ENCODE measurements at regions not wholly inside any gene's neighbourhood (a gene's known extent, or its start where the extent isn't known, plus 50 kb on each side); places are given as distances from the start of the nearest gene placed in this dataset.
A peak's percentile ranks its signal among the peaks of the same experiment; 100 is the strongest.

DNA sequence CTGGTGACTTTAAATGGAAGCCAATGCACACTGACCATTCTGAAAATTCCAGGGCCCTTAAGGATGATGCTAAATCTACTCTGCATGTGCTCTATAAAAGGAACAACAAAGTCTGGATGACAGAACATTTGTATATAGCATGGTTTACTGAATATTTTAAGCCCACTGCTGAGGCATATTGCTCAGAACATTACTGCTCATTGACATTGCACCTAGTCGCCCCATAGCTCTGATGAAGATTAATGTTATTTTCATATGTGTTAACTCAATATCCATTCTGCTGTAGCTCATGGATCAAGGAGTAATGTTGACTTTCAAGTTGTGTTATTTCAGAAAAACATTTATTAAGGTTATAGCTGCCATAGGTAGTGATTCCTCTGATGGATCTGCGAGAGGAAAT, 827.5 kb upstream of the CHAC2 start:
- no peak for DNase-seq

- DNase-seq = no peak
These were observed 828.4 kb upstream of the CHAC2 start for GRCh38 chr2:52939250-52939649.

- DNase-seq = peak in 1 of 51 donors; percentile 0
These were observed 831.6 kb upstream of the CHAC2 start for GRCh38 chr2:52936029-52936428.

DNA sequence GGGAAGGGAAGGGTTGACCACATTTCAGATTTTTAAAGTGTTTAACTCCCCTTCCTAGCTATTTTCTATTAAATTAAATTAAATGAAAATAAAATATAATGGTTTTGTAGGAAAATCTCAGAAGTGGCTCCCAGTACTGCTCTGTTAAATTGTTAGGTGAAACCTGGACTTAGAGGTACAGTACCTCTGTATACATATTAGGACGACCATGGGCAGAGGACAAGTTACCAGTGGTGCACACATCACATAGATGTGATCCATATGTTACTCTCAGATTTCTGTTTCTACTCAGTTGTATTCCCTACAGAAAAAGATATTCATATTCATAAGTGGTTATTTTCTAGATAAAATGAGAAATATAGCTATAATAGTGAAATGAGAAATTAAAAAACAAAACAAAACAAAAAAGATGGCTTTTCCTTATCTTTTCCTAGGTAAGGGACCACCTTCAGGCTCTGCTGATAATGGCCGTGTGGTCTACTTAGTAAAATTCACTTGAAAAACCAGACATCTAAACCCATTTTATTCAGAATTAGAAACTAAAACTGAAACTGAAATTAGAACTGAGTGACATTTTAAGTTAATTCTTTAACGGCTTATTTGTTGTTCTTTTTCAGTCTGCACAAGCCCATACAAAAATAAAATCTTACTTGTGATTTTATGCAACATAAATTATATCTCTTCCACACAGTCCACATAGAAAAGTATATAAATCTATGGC, 832.5 kb upstream of the CHAC2 start:
- no peak for DNase-seq

DNA sequence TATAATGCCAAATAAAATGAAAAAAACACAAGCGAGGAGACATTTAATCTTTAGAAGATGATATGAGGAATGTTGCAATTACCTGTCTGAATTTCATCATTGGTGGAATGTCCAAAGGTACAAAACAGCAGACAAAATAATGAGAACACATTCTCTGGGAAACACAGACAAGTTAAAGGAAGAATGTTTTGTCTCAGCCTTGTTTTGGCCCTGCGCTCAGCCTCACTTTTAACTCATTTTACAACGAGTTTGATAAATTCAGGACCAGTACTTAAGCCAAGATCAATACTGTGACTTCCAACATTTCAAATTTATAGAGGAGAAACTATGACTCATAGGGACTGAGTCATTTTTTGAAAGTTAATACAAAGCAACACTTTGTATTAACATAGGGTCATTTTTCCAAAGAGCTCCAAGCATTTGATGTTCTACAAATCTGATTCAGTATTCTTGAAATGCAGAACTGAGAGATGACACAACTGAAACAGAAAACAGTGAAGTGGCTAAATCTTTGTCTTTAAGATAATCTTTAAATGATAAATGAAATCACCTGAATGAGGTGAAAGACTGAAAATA, 833.2 kb upstream of the CHAC2 start:
- no peak for DNase-seq

GRCh38 chr2:52933878-52934277, 833.7 kb upstream of the CHAC2 start:
- no peak for DNase-seq

DNA sequence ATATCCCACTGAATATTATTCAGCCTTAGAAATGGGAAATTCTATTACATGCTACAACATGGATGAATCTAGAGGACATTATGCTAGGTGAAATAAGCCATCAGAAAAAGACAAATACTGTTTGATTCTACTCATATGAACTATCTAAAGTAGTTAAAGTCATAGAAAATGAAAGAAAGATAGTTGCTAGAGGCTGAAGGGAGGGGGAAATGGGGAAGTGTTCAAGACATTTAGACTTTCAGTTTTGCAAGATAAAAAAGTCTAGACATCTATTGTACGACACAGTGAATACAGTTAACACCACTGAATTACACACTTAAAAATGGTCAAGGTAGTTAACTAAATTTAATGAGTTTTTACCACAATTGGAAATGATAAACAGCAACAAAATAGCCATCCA, 835.9 kb upstream of the CHAC2 start:
- DNase-seq = no peak

DNA sequence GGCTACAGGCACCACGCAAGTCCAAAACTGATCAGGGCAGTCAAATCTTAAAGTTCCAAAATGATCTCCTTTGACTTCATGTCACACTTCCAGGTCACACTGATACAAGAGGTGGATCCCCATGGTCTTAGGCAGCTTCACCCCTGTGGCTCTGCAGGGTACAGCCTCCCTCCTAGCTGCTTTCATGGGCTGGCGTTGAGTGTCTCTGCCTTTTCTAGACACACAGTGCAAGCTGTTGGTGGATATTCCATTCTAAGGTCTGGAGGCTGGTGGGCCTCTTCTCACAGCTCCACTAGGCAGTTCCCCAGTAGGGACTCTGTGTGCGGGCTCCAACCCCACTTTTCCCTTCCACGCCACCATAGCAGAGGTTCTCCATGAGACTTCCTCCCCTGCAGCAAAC, 838.2 kb upstream of the CHAC2 start:
- no peak for DNase-seq

- no peak for DNase-seq
These were observed 847.9 kb upstream of the CHAC2 start for GRCh38 chr2:52919673-52920072.

DNA sequence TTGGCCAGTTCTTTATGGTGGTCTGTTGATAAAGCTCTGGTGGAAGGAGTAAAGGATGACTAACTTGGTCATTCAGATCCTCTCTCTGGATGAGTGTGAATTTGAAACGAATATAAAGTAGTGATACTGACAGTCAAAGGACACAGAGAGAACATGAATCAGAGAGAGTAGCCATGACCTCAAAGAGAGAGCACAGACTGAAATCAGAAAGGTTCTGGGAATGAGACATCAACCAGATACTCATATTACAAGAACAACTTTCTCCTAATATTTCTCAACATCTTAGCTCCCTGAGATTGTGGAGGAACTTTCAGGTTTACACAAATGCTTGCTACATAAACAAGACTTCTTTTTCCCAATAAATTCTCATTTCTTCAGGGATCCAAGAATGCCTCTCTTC, 849.1 kb upstream of the CHAC2 start:
- no peak for DNase-seq

DNA sequence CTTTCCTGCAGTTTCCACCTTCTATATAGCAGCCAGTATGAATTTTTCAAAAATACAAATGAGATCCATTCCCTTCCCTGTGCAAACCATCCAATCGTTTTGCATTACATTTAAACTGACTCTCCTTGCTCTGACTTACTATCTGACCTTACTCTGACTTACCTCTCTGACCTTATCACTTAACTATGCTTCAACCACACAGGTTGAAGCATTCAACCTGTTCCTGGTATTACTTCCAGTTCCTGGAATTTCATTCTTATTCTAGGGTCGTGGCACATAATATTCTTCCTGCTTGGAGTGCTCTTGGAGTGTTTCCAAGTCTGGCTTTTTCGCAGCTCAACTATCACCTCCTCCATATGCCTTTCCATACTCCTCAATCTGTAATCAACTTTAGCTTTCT, 850.6 kb upstream of the CHAC2 start:
- DNase-seq = no peak

- DNase-seq = no peak
These were observed 863.2 kb upstream of the CHAC2 start for GRCh38 chr2:52904355-52904891.

- DNase-seq = no peak
These were observed 870.0 kb upstream of the CHAC2 start for GRCh38 chr2:52897511-52898044.

DNA sequence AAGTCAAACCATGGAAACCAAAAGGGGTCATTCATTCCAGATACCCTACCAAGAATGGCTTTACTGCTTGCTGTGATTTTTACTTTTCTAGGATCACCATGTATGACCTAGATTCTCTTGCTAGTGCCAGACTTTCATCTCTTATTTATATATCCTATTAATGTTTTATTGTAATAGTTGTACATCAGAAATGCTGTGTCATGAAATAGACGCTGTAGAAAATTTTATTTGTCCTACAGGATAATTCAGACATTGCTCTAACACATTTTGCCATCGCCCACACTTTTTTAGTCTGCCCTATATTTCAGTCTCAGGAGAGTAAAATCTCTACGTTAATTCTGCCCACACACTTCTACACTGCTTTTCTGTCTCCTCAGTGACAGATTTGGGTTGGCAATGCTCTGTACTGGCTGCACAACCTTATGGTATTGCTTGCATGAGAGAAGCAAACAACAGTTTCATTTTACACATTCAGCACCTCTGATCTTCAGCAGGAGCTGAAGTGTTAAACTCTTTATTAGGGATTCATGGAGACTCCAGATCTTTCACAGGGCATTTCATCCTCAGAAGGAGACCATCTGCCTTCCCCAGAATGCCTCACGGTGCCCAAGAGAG, 871.8 kb upstream of the CHAC2 start:
- DNase-seq = no peak

DNA sequence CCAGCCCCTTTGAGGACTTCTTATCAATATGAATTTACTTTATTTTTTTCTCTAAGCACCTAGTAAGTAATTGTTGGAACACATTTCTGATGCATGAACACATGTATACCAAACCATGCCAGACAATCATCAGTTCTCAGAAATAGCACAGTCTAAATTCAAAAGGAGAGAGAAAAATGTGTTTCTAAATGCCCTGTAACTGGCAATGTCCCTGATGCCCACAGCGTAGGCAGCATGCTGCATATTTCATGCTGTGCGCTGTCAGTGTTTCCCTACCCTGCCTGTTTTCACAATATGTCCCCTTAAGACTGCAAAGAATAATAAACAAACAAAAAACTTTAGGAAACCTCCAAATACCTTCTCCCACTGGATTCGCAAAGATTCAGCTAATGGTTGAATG, 881.0 kb upstream of the CHAC2 start:
- no peak for DNase-seq

DNA sequence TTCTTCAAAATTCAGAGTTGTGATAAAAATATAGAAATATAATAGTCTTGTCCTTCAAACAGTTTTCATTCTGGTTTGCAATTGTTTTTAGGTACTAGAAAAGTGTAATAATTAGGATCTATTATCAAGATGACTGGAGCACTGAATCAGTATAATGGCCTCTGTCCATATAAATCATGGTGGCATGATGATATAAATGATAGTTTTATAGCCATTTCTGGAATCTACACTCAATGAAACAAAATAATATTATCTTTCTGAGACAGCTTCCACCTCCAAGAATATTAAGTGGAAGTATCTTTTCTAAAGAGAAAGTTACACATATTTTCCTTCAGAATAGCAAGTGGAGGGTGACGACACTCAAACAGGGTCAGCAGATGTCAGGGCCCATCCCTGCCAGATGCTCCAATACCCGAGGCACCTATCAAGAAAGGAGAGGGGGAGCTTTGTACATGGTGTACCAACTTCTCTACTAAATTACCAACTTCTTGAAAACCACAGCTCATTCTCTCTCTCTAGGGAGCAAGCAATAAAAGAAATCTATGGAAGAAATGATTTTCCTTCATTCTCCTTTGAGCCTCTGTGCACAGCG, 882.7 kb upstream of the CHAC2 start:
- no peak for DNase-seq

DNA sequence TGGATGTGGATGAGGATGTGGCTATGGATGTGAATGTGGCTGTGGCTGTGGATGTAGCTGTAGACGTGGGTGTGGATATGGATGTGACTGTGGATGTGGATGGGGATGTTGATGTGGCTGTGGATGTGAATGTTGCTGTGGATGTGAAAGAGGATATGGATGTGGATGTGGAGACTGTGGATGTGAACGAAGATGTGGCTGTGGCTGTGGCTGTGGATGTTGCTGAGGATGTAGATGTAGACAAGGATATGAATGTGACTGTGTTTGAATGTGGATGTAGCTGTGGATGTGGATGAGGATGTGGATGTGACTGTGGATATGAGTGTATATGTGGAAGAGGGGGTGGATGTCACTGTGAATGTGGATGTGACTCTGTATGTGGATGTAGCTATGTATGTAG, 884.6 kb upstream of the CHAC2 start:
- DNase-seq = no peak

- DNase-seq = no peak
These were observed 886.0 kb upstream of the CHAC2 start for GRCh38 chr2:52881606-52882005.

DNA sequence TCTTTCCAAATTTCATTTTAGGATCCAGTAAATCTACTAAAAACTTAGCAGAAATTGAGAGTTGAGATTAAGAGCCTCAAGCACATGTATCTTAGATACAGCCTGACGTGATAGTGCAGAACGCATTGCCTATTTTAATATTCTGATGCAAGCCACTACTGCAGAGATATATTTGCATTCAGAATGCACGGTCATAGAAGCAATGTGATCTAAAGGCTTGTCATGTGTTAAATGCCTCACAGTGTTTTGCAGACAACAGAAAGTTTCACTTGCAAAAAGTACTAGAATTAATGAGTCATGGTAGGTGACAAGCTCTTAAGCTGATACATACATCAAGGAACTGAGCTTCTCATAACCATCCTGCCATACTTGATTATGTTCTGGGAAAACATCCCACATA, 886.7 kb upstream of the CHAC2 start:
- DNase-seq = no peak

- no peak for DNase-seq
These were observed 888.0 kb upstream of the CHAC2 start for GRCh38 chr2:52879561-52879960.

DNA sequence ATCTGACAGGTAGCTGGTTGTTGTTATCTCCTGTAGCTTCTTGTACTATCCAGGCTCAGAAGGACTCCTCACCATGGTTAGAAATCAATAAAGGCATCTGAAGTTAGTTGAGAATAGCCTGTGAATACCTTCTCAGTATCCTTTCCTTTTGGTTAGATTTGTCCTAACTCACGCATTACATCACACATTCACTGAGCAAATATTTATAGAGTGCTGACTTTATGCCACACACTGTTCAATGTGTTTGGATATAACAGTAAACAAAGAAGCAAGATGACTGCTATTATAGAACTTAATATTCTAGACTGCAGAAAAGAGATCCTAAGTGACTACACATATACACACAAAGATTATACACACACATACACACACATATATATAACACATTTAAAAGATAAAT, 889.9 kb upstream of the CHAC2 start:
- no peak for DNase-seq

DNA sequence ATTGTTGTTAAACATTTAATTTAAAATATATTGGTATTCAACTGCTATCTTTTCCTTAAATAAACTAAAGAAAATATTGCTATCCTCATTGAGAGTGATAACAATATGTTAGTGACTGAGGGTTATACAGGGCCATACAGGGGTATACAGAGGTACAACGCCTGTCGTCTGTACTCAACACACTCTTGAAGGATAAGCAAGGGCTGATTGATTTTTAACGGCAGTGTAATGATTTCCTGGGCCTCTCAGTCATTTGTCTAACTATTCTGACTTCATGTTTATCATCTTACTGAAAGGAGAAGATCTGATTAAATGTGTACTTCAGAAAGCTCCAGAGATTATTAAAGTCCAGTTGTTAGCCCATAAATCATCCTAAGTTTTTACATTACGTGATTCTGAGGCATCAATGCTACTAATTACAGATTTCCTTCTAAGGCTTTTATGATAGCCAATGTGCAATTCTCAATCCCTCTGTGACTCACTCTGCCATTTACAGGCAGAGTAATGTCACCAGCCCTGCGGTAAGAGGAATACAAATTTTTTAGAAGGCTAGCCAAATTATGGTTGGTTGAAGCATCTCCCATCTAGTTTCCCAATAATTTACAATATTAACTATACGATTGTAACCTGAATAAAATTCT, 893.0 kb upstream of the CHAC2 start:
- no peak for DNase-seq

Measured in hypothalamus (tissue), 51 donors.